ENCODE measurements at regions not wholly inside any gene's neighbourhood (a gene's known extent, or its start where the extent isn't known, plus 50 kb on each side); places are given as distances from the start of the nearest gene placed in this dataset.
A peak's percentile ranks its signal among the peaks of the same experiment; 100 is the strongest.

- no peak for TF ChIP-seq CTCF (IDR thresholded peaks at IDR 0.05; ENCODE audit: low read depth, low read length, missing control alignments)
- H3K4me3 ChIP-seq (ENCODE audit: low read depth, low read length), result no peak overlapping the region
- no peak for DNase-seq (ENCODE audit: low read depth)
- in situ Hi-C loops (cut with HindIII; ENCODE audit: low sequenced_read_pairs), result loop anchor here (5.0 kb wide), 2 partner anchors 61 to 411 kb away; no protein-coding TSS in a partner anchor
Observed at GRCh38 chr1:98056781-98057180, 135.9 kb upstream of the DPYD start.

DNA sequence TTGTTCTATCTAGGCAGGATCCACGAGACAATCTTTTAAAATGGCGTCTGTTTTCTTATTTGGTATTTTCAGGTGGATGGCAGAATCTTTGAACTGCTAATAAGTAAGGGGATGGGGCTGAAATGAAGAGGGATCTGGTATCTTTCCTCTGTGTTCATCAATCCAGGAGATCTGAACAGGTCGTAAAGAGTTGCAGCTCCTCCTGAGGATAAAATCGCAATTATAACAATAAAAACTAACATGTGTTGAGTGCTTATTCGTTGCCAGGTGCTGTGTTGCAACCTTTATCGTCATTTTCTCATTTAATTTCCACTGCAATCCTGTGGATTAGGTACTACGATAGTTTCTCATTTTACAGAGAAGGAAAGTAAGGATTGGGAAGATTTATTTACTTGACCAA is 134.6 kb upstream of the DPYD start:
- no peak overlapping the region for H3K4me3 ChIP-seq (ENCODE audit: low read depth, low read length)
- no peak for TF ChIP-seq CTCF (IDR thresholded peaks at IDR 0.05; ENCODE audit: low read depth, low read length, missing control alignments)
- DNase-seq (ENCODE audit: low read depth), result no peak
- in situ Hi-C loops (cut with HindIII; ENCODE audit: low sequenced_read_pairs), result loop anchor here (5.0 kb wide), 2 partner anchors 62 to 412 kb away; no protein-coding TSS in a partner anchor

DNA sequence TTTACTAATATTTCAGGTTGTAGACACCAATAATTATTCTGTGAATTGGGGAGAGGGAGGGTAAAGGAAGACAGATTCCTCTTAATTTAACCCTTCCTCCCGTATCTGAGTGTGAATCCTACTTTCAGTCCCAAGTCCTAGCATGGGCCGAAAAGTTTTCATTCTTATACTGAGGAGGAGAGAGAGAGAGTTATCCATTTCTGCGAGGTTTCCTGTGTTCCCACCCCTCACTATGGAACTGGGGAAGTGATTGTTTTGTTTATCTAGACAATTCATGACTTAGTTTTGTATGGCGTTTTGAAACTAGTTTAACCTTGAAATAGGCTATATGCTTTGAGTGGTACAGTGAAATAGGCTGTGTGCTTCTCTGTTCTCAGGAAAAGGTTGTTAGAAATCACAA is 134.0 kb upstream of the DPYD start:
- in situ Hi-C loops (cut with HindIII; ENCODE audit: low sequenced_read_pairs), result loop anchor here (5.0 kb wide), 2 partner anchors 63 to 413 kb away; no protein-coding TSS in a partner anchor
- H3K4me3 ChIP-seq (ENCODE audit: low read depth, low read length), result no peak overlapping the region
- TF ChIP-seq CTCF (IDR thresholded peaks at IDR 0.05; ENCODE audit: low read depth, low read length, missing control alignments), result no peak

DNA sequence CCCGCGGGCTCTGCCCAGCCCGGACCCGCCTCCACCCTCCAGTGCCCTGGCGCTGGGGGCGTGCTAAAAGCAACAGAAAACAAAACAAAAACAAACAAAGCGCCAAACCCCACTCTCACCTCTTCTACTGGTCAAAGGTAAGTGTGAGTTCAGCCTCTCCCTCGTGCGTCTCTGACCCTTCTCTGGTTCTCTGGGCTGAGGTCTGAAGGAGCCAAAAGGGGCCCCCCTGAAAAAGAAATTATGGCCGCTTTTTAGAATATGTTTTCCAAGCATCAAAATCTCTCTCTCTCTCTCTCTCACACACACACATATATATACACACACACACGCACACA is 133.5 kb upstream of the DPYD start:
- in situ Hi-C loops (cut with HindIII; ENCODE audit: low sequenced_read_pairs), result no loop called here
- no peak for DNase-seq (ENCODE audit: low read depth)
- no peak overlapping the region for H3K4me3 ChIP-seq (ENCODE audit: low read depth, low read length)
- TF ChIP-seq CTCF (IDR thresholded peaks at IDR 0.05; ENCODE audit: low read depth, low read length, missing control alignments), result no peak

More for the DNA sequence above, 134.0 kb upstream of the DPYD start:
- no peak for DNase-seq (ENCODE audit: low read depth)

DNA sequence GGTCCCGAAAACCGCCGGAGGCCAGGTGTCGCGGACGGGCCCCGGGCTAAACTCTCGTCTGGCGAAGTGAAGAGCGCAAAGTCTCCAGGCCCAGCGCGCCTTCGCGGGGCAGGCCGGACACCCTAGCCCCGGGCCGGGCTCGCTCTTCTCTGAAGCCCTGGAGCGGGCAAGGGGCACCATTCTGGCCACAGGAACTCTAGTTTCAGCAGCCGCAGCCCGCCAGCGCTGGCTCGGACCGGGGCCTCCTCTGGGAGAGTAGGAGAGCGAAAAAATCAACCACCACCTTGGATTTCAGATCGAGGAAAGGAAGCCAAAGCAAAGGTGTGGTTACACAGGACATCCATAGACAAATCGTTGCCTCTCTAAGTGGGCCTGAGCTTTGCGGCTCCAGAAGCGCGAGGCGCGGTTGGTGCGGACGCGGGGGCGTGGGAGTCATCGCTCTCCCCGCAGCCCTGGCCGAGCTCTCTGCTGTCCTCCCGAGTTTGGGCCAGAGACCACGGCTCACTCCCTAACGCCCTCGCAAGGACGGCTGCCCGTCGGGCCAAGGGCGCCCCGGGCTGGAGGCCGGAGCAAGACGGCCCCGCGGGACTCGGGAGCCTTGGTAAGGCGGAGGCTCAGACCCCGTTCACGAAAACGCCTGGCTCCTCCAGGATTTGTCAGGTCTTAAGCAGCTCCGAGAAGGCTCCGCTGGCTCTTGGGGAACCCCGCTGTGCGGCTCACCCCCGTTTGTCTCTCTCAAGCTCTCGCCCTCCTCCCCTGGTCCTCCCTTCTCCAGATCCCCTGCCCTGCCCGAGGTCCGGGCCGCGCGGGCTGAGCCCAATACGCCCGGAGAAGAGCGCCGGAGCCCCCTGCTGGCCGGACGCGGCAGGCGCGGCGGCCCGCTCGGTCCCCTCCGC is 132.9 kb upstream of the DPYD start:
- H3K4me3 ChIP-seq (ENCODE audit: low read depth, low read length), result peak overlapping the region; percentile 34
- TF ChIP-seq CTCF (IDR thresholded peaks at IDR 0.05; ENCODE audit: low read depth, low read length, missing control alignments), result peak; percentile 68
- in situ Hi-C loops (cut with HindIII; ENCODE audit: low sequenced_read_pairs), result no loop called here
- no peak for DNase-seq (ENCODE audit: low read depth)

- H3K4me3 ChIP-seq (ENCODE audit: low read depth, low read length), result no peak overlapping the region
- TF ChIP-seq CTCF (IDR thresholded peaks at IDR 0.05; ENCODE audit: low read depth, low read length, missing control alignments), result peak; percentile 92
- in situ Hi-C loops (cut with HindIII; ENCODE audit: low sequenced_read_pairs), result no loop called here
- DNase-seq (ENCODE audit: low read depth), result peak; percentile 72
Observed at GRCh38 chr1:98051065-98051675, 130.3 kb upstream of the DPYD start.
